HG03342 (cell line): ENCODE measurements at regions not wholly inside any gene's neighbourhood (a gene's known extent, or its start where the extent isn't known, plus 50 kb on each side); places are given as distances from the start of the nearest gene placed in this dataset.

Source experiments
- ATAC-seq: cut with Tn5 transposase; IDR thresholded peaks from one replicate; pipeline ENCODE4 v1.9.1; 2021; ENCODE audit warnings: mild to moderate bottlenecking, moderate library complexity; ENCODE audit not compliant: unreplicated experiment

DNA sequence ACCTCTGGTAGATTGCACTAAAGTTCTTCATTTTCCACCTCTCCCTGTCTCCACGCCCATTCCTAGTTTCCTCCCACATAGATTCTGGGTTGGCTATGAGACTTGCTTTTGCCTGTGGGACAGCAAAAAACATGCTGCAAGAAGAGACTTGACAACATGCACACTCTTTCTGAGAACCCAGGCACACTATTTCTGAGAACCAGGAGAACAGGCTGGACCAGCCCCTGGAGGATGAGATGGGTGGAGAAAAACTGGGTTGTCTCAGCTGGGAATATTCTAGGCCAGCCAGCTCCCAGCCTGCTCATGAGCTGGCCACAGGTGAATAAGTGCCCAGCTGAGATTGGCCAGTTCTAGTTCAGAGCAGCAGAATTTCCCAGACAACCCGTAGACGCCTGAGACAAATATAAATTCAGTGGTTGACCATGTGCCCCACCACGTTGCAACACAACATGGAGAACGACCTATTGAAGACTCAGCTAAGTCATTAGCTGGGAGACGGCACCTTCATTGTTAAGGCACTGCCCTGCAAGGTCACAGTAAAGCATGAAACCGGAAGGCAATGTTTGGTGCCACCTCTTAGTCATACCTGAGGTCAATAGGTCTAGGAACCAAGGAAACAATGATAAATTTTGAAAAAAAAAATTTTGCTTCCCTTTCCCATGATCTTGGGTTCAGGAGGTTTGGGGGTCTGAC lies 92.7 kb upstream of the AKR1E2 start:
- ATAC-seq: no peak

DNA sequence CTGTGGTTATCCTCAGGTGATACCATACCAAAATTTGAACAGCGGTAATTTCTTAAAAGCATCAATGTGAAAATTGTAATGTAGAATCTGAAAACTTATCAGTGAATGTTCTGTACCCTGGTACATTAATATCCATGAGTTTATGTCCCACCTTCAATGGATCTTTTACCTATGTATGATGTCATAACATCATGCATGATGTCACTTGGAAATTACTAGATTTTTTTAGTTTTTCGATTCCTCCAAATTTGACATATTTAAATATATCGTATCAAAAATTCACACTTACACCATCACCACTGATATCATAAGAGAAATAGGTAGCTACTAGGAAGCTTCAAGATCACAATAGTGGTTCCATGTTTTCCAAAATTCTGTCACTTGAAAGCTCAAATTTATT lies 95.0 kb upstream of the AKR1E2 start:
- ATAC-seq: no peak

DNA sequence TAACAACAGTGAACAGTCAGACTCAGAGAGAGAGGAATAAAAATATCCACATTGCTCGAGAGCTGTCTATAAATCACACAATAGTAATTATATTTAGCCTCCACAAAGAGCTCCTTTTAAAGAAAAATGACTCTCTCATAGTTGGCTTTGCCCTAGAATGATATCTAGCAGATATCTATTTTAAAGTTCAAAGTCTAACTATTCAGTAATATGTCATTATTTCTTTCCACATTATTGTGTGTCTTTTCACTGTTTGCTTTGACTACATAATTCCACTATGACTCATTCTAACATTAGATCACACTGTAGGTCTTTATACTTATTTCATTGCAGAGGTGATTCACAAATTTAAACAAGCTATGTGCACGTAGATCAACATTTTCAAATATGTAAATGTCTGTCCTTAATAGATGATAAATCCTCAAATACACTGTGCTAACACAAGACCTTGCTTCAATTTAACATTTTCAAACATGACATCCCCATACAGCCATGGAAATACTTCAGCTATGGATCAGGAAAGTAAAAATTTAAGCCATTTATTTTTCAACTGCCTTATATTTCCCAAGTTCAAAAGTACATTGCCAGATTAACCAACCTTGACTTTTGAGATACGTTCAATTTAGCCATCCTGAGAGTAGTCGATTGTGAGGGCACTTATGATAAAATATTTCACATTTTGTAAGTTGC lies 99.9 kb upstream of the AKR1E2 start:
- ATAC-seq: no peak

DNA sequence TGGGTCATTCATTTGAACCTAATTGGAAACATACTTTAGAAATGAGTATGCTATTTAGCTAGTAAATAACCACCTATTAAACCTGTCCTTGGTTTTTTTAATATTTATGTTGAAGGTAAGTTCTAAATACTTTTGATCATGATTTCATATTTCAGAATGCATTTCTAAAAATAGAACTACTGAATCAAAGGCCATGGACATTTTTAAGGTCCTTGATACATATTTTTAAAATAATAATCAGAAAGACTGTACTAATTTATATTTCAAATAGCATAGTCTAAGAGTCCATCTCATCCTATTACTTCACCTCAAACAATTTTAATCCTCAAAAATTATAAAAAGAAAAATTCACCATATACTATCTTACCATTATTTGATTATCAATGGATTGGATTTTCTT lies 102.1 kb upstream of the AKR1E2 start:
- ATAC-seq: no peak

DNA sequence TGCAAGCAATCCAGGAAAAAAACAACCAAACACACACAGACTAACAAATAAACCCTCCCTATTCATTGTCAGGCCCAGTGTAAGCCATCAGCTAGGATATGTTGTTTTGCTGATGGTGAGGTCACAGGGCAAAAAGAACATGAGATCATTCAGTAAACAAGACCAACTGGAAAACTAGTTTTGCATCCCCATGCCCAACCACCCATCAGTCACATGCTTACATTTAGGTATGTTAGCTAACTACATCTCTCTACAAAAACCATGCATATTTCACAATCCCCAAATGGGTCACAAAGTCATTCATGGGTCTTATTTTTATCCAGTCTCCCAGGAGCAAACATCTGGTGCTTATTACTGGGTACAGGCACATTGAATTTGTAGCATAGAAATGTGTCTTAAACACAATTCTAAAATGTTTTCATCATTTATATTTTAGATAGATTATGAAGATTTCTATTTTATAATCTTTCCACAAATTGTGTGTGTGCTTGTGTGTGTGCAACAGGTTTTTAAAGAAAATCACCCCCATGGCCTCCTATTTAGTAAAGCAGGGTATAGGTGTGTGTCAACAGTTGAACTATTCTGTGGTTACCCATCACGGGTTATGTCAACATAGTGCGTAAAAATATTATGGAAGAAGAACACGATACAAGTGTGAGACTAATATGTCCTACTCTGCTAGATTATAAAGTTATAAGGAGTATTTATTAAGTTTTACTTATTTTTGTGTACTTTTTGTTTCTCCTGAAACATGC lies 103.8 kb upstream of the AKR1E2 start:
- ATAC-seq: no peak

DNA sequence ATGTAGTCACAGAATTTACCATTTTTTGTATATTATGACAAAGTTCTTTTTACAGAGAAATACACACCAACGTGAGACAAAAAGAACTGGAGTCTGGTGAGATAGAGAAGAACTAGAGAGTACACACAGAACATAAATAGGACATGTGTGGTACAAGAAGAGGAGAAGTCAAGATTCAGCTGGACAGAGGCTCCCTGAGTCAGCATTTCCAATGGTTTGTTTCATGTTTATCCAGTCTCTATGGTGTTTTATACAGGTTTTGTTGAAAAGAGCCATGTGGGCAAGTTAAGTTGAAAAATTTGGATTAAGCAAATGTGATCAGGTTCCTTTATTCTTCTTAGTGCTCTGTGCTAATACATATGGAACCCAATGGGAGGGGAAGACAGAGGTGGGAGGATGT lies 105.5 kb upstream of the AKR1E2 start:
- ATAC-seq: no peak

DNA sequence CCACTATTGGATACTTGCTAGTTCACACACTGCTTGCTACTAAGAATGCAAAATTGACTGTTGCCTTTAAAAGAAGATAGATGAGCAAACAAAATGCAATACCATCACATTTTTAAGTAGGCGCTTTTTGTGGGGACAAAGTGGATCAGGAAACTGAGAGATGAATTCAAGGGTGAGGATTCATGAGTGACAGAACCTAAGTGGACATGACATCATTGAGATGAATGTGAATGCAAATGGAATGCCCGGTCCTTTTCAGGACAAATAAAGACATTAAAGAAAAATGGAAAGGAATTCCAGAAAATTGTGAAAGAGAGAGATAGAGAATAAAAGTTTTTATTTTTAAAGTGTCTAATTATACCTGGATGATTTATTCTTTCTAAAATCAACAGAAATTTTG lies 106.3 kb upstream of the AKR1E2 start:
- ATAC-seq: no peak

DNA sequence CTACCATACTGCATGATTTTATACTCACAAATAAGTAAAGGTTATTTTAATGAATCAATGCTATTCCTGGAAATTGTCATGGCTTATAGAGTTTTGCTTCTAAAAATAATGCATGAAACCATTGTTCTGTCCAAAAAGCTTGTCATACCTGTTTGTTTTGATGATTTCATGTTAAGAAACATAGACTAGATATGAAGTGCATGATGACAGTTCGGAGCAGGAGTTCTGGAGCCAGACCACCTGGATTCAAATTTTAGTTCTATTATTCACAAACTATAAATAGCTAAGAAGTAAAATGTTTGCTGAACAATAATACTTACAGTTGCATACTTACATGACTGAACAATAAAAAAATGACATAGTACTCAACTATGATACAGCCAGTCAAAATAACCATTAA lies 107.0 kb upstream of the AKR1E2 start:
- ATAC-seq: no peak

DNA sequence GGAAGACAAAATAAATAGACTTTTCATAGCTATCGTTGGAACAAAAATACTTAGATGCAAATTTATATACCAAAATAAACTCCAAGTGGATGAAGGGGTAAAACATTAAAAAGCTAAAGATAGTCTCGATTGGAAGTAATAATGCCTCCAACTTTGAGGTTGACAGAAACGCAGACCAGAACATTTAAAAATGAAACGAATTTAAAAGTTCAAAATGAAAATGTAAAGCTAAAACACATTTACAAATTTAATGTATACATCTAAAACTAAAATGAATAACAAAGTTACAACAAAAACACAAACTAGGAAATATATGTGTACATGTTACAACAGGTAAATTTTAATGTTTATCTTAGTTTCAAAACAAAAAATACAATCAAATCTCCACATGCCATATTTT lies 107.5 kb upstream of the AKR1E2 start:
- no peak for ATAC-seq

DNA sequence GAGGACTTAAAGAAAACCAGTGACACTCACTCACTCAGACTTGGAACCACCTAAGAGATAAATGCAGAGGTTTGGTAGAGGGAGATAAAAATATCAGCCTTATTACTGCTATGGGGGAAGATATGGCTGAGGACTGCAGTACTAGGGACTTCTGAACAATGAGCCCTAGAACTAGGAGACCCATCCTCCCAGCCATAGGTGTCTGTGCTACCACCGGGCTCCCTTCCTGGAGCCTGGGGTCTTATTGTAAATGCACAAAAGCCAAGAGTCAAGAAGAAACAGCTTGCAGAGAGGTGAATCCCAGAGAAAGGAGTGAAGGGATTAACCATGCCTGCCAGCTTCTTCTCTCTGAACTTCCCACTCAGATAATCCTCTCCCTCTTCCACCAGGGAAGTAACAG lies 108.3 kb upstream of the AKR1E2 start:
- ATAC-seq: no peak

DNA sequence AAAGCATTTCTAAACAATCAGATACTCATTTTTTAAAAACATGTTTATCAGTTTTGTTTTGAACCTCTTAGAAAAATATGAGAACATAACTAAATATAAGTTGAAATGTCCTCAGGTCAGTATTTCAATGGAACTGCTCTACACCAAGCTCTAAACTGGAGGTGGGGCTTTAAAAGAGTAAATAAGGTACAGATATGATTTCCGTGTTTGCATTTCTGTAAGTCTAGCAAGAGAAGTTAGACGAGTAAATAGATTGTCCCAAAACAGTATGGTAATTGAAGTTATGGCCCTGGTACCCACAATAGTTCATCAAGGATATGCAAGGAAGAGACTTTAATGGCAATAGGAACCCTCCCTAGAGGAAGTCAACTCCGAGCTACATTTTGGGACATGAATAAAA lies 115.1 kb upstream of the AKR1E2 start:
- no peak for ATAC-seq

DNA sequence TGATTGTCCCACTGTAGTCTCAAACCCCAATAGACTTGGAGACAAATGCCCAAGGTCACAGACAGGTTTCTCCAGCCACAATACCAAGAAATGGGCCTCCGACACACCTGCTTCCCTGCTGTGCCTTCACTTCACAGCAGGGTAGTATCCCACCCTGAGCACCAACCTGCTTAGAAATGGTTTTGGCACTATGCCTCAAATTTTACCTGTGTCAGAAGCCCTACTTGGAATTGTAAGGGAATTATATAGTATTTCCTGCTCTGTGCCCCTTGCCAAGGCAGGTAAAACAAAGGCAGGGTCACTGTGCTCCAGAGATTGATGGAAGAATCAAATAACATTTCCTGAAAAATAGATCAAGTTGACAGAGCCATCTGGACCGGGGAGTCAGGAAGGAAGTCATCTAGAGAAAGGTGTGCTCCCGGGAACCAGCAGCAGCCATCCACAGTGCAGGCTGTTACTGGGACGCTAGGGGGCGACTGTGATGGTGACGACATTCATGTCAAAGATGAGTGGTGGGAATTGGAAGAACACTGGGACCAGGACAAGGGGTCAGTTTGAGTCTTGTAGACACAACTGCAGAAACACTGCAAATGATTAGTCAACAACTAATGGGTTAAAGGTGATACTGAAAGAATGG lies 117.8 kb upstream of the AKR1E2 start:
- ATAC-seq: no peak

DNA sequence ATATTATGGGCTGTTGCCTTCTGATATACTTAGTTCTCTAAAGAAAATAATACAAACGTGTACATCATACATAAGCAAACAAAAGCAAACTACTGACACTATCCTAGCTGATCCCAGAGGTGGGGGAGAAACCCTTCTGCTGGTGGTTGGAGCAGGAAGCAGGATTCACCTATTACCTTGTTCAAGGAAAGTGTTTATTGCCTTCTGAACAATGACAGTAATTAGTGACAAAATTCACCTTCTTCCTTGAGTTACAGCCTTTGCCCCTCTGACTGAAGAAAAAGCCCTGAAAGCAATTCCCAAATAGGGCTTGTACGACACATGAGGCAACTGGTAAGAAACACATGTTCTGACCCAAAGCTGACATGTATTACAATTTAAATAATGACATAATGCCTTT lies 118.8 kb upstream of the AKR1E2 start:
- ATAC-seq: no peak

DNA sequence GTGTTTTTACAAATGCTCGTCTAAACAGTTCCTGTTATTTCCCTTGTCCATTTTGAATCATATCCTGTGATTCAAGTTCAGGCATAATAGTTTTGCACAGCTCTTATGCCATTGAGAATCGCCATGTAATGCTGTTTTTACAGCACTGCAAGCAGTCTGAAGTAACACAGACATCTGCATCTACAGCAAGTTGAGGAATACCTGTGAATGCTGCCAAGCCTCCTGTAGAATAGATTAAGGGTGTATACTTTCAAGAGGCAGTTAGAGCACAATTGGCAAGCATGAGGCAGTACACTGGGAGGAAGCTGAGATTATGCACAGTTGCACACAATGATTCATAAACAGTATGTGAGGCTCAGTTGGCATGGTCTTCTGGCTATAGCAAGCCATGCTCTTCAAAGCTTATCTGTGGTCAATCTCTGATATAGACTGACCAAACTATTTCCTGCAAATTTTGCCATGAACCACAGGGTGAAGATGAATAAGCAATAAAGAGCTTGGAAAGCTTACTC lies 121.9 kb upstream of the AKR1E2 start:
- no peak for ATAC-seq

DNA sequence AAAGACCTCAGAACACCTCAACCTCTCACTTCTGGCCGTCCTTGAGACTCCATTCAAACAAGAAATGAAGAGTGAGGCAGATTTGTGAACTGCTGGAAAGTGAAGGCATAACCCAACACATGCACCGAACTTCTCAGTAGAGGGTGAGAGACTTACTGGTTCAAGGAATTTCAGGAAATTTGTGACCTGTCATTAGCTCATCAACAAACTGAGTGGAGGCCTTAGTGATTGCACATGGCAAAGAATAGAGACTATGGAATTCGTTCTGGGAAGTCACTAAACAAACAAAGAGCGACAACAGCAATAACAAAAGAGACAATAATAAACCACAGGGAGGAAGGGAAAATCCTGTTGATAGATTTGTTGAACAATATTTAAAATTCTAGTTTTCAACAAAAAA lies 125.0 kb upstream of the AKR1E2 start:
- no peak for ATAC-seq

DNA sequence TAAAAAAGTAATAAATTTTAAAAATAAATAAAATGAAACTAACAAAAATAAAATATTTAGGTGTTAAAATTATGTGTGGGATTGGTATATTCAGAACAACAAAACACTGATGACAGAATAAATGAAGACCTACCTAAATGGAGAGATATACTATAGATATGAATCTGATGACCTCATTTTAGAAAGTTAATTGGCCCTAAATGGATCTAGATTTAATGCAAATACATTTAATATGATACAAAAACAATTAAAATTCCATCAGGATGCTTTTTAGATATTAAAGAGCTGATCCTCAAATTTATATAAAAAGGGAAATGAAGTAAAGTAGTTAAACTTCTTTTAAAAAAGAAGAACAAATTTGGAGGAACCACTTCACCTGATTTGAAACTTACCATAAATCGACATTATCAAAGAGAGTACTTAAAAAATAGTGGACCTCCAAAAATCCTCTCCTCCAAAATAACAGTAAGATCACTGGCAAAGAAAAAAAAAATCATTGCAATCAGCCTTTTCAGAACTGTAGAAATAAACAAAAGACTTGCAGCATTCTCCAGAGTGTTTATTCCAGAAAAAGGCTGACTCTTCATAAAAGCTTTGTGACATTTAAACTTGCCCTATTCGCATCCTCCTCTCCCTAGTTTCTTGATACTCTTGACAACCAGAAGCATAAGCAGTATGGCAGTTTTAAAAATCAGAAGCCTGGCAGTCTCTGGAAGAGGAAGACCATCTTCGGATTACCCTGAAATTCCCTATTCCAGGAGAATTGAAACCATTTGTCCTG lies 125.9 kb upstream of the AKR1E2 start:
- no peak for ATAC-seq

DNA sequence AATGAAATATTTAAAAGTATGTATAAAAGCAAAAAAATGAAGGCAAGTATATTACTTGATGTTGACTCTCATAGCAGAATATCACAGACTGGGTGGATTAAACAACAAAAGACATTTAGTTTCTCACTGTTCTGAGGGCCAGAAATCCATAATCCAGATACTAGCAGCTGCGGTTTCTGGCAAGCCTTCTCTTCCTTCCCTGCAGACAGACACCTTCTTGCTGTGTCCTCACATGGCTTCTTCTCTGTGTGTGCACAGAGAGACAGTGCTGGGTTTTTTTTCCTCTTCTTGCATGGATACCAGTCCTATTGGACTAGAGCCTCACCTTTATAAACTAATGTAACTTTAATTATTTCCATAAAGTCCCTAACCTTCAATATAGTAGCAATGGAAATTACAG lies 127.9 kb upstream of the AKR1E2 start:
- ATAC-seq: no peak

DNA sequence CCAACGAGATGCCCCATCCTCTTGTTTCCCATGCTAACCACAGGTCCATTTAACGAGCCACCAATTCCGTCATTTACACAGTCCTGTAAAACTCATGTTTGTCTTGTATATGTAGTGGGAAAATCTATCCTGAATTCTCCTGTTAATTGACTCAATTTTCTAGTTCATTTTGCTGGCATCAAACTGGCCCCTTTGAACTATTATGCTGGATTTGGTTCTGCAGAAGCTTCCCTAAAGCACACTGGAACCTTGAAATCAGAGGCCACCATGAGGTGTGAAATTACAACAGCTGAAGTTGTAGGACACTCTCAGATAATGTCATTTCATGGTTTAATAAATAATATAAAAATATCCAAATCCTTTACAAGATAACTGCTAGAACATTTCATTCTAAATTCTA lies 129.8 kb upstream of the AKR1E2 start:
- no peak for ATAC-seq

DNA sequence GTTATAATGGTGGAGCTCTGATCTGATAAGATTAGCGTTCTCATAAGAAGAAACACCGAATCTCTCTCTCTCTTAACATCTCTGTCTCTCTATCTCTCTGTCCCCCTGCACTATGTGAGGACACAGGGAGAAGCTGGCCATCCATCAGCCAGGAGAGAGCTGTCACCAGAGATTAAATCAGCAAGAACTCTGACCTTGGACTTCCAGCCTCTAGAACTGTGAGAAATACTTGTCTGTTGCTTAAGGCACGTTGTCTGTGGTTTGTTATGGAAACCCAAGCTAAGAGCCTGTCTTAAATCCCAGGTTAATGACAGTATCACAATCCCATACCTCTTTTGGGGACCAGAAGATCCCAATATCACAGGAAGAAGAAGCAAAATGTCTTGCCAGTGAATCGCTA lies 132.0 kb upstream of the AKR1E2 start:
- no peak for ATAC-seq

DNA sequence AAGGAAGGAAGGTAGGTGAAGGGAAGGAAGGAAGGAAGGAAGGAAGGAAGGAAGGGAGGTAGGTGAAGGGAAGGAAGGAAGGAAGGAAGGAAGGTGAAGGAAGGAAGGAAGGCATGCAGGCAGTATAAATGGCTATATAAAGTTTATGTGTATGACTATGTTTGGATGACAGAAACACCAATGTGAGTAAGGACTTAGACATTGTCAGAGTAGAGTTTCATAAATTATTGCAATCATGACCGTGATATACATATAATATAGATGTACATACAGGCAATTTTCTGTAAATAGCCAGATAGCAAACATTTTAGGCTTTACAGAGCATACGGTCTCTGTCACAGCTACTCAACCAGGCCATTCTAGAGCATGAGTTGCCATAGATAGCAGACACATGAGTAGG lies 133.8 kb upstream of the AKR1E2 start:
- no peak for ATAC-seq

DNA sequence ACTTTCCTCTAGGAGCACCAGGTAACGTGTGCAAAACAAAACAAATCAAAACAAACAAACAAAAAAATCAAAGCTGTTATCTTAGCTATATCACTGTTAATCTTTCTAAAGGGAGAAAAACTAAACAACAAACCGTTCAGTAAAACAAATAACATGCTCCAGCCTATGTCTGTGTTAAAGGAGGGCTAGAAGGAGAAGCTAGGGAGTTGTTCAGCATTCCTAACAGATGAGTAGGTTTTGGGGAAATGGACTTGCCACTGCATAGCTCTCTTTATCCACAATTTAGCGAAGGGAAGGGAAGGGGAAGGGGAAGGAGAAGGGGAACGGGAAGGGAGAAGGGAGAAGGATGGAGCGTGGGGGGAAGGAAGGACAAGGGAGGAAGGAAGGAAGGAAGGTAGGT lies 134.2 kb upstream of the AKR1E2 start:
- no peak for ATAC-seq
